GM23338 (cell line): ENCODE measurements at regions not wholly inside any gene's neighbourhood (a gene's known extent, or its start where the extent isn't known, plus 50 kb on each side); places are given as distances from the start of the nearest gene placed in this dataset.

ENCODE experiments used
- ATAC-seq: fragments of 200-7000 bp; cut with Tn5 transposase; 3 replicates; pipeline ENCODE4 v1.9.1; 2020
- DNase-seq: peaks from one replicate; pipeline ENCODE4 v3.0.0-alpha.2; 2015; ENCODE audit warnings: low spot score
- H2AFZ ChIP-seq: fragments of 200-600 bp; sonication (generic); 2 replicates; pipeline ENCODE4 v1.8.0; 2016; ENCODE audit warnings: antibody characterized with exemption, mild to moderate bottlenecking, moderate library complexity
- H3F3A ChIP-seq: fragments of 200-600 bp; sonication (generic); replicated peaks from 2 replicates; pipeline ENCODE4 v1.8.0; 2017; ENCODE audit warnings: antibody characterized with exemption, mixed run types, low read depth
- H3K27ac ChIP-seq: fragments of 200-600 bp; sonication (generic); 2 replicates; pipeline ENCODE4 v1.6.1; 2016; ENCODE audit warnings: low read depth
- H3K27me3 ChIP-seq: fragments of 200-600 bp; sonication (generic); 2 replicates; pipeline ENCODE4 v1.8.0; 2016; ENCODE audit warnings: mild to moderate bottlenecking, mixed run types, moderate library complexity; ENCODE audit not compliant: insufficient read depth
- H3K36me3 ChIP-seq: fragments of 200-600 bp; sonication (generic); 2 replicates; pipeline ENCODE4 v1.8.0; 2016; ENCODE audit warnings: mild to moderate bottlenecking; ENCODE audit not compliant: insufficient read depth
- H3K4me1 ChIP-seq: fragments of 200-600 bp; sonication (generic); 2 replicates; pipeline ENCODE4 v1.8.0; 2016; ENCODE audit warnings: mild to moderate bottlenecking, moderate library complexity; ENCODE audit not compliant: insufficient read depth
- H3K4me2 ChIP-seq: fragments of 200-600 bp; sonication (generic); 2 replicates; pipeline ENCODE4 v1.7.1; 2017; ENCODE audit warnings: mixed run types
- H3K4me3 ChIP-seq: fragments of 200-600 bp; sonication (generic); 2 replicates; pipeline ENCODE4 v1.6.1; 2016; ENCODE audit warnings: mixed run types
- H3K79me2 ChIP-seq: fragments of 200-600 bp; sonication (generic); replicated peaks from 2 replicates; pipeline ENCODE4 v1.8.0; 2017; ENCODE audit warnings: mild to moderate bottlenecking; ENCODE audit not compliant: insufficient read depth
- H3K9me2 ChIP-seq: fragments of 200-600 bp; sonication (generic); 2 replicates; pipeline ENCODE4 v1.8.0; 2017; ENCODE audit not compliant: insufficient read depth
- H4K20me1 ChIP-seq: fragments of 200-600 bp; sonication (generic); replicated peaks from 2 replicates; pipeline ENCODE4 v1.8.0; 2017; ENCODE audit warnings: mild to moderate bottlenecking; ENCODE audit not compliant: insufficient read depth
- H3K27ac Mint-ChIP-seq: 2 replicates; pipeline ENCODE4 v1.8.0; 2020; ENCODE audit warnings: inconsistent platforms, mild to moderate bottlenecking, moderate library complexity, mixed read lengths
- H3K27me3 Mint-ChIP-seq: 3 replicates; pipeline ENCODE4 v1.8.0; 2022; ENCODE audit warnings: low read depth, mild to moderate bottlenecking, moderate library complexity, mixed read lengths, inconsistent platforms; ENCODE audit not compliant: insufficient read depth, poor library complexity
- H3K36me3 Mint-ChIP-seq: 3 replicates; pipeline ENCODE4 v1.8.0; 2021; ENCODE audit warnings: low read depth, mild to moderate bottlenecking, inconsistent platforms, moderate library complexity, mixed read lengths
- H3K4me1 Mint-ChIP-seq: 3 replicates; pipeline ENCODE4 v1.8.0; 2020; ENCODE audit warnings: mild to moderate bottlenecking, inconsistent platforms, mixed read lengths
- H3K4me3 Mint-ChIP-seq: 3 replicates; pipeline ENCODE4 v1.8.0; 2021; ENCODE audit warnings: moderate library complexity, mild to moderate bottlenecking, inconsistent platforms, mixed read lengths
- H3K9me3 Mint-ChIP-seq: 3 replicates; pipeline ENCODE4 v1.8.0; 2020; ENCODE audit warnings: moderate library complexity, mild to moderate bottlenecking, inconsistent platforms, mixed read lengths
- CREB1 ChIP-seq: fragments of 250-450 bp; sonication (Bioruptor Pico); IDR thresholded peaks from 2 replicates; pipeline ENCODE4 v1.5.0; 2020; ENCODE audit warnings: low read depth, mild to moderate bottlenecking, moderate library complexity
- EZH2 ChIP-seq: fragments of 200-600 bp; sonication (generic); IDR thresholded peaks from one replicate; pipeline ENCODE4 v1.8.0; 2017; ENCODE audit warnings: antibody characterized with exemption, mild to moderate bottlenecking, low read depth; ENCODE audit not compliant: unreplicated experiment
- EZH2phosphoT487 ChIP-seq: fragments of 200-600 bp; sonication (generic); IDR thresholded peaks from one replicate; pipeline ENCODE4 v1.8.1; 2018; ENCODE audit warnings: antibody characterized with exemption; ENCODE audit not compliant: unreplicated experiment
- NANOG ChIP-seq: IDR thresholded peaks from 2 replicates; pipeline ENCODE4 v1.6.1; 2016; ENCODE audit warnings: antibody characterized with exemption, borderline replicate concordance
- POLR2AphosphoS5 ChIP-seq: IDR thresholded peaks from 2 replicates; pipeline ENCODE4 v1.6.1; 2016; ENCODE audit warnings: antibody characterized with exemption, low read depth
- ZNF462 ChIP-seq: fragments of 250-450 bp; sonication (Bioruptor Pico); IDR thresholded peaks from 2 replicates; pipeline ENCODE4 v1.5.0; 2020; ENCODE audit warnings: mild to moderate bottlenecking, moderate library complexity

GRCh38 chr16:65888201-65888600 is 478.3 kb upstream of the CDH5 start:
- H3K27me3 ChIP-seq, result no peaks in the 10 kb centered on the region
- peaks cover 2% of the 10 kb centered on the region; the same call in 2 of the 3 replicates for H3K9me3 Mint-ChIP-seq
- no peak for TF ChIP-seq CREB1 (CRISPR knock-in tag)
- no peak for TF ChIP-seq EZH2phosphoT487
- no peak for TF ChIP-seq ZNF462 (CRISPR knock-in tag)
- no peak for TF ChIP-seq EZH2
- no peaks in the 10 kb centered on the region for H3F3A ChIP-seq
- DNase-seq, result no peak
- H3K27me3 Mint-ChIP-seq, result peaks cover 4% of the 10 kb centered on the region
- H2AFZ ChIP-seq, result no peak overlapping the region
- H3K27ac ChIP-seq, result no peak overlapping the region
- H3K4me1 ChIP-seq, result no peaks in the 10 kb centered on the region
- H3K79me2 ChIP-seq, result no peaks in the 10 kb centered on the region
- H3K4me3 ChIP-seq, result no peak overlapping the region
- no peak overlapping the region for H3K27ac Mint-ChIP-seq
- H3K36me3 ChIP-seq, result no peaks in the 10 kb centered on the region
- H3K4me1 Mint-ChIP-seq, result peaks cover 16% of the 10 kb centered on the region
- H3K9me2 ChIP-seq, result no peaks in the 10 kb centered on the region
- ATAC-seq, result no peak
- H3K4me3 Mint-ChIP-seq, result no peak overlapping the region
- H3K36me3 Mint-ChIP-seq, result no peaks in the 10 kb centered on the region
- H4K20me1 ChIP-seq, result no peaks in the 10 kb centered on the region
- H3K4me2 ChIP-seq, result no peak overlapping the region

GRCh38 chr16:65884018-65884417 is 482.5 kb upstream of the CDH5 start:
- Mint-ChIP-seq H3K27ac (0 out of 2 replicates have a peak overlapping the region, but pooled peaks have one; percentile 23), H3K36me3 (no peaks in the 10 kb centered on the region), H3K4me1 (no peaks in the 10 kb centered on the region), H3K27me3 (peaks cover 1% of the 10 kb centered on the region), H3K9me3 (no peaks in the 10 kb centered on the region; the same call in 2 of the 3 replicates), H3K4me3 (no peak overlapping the region)
- Histone ChIP-seq H3K4me2 (no peak overlapping the region), H3K4me3 (no peak overlapping the region), H3K4me1 (no peaks in the 10 kb centered on the region), H3K9me2 (no peaks in the 10 kb centered on the region), H3K27ac (no peak overlapping the region), H3F3A (no peaks in the 10 kb centered on the region), H3K36me3 (no peaks in the 10 kb centered on the region), H3K27me3 (no peaks in the 10 kb centered on the region), H4K20me1 (no peaks in the 10 kb centered on the region), H2AFZ (no peak overlapping the region), H3K79me2 (no peaks in the 10 kb centered on the region)
- no peak for ATAC-seq
- DNase-seq, result no peak
- TF ChIP-seq NANOG (no peak), POLR2AphosphoS5 (no peak), ZNF462 (CRISPR knock-in tag) (no peak)
